Adrenal gland (tissue), 9 donors: ENCODE measurements at regions not wholly inside any gene's neighbourhood (a gene's known extent, or its start where the extent isn't known, plus 50 kb on each side); places are given as distances from the start of the nearest gene placed in this dataset.

ENCODE experiments used
- DNase-seq, 7 donors: peaks; one replicate each; pipeline ENCODE4 v3.0.0-alpha.2; 2019 to 2020
- H3K27ac ChIP-seq, 5 donors: fragments of 200-600 bp; sonication (generic) in 4 of 5; 1 replicate in 3 of 5; 2 replicates in 2 of 5; pipeline versions ENCODE4 v1.5.1 to v1.8.0; 2016 to 2020; ENCODE audit warnings: mild to moderate bottlenecking in 1 of 5
- H3K27me3 ChIP-seq: fragments of 200-600 bp; 2 replicates; pipeline ENCODE4 v1.8.0; 2021
- H3K36me3 ChIP-seq, 2 donors: fragments of 200-600 bp; replicated peaks in 1 of 2; 1 replicate in 1 of 2; 2 replicates in 1 of 2; pipeline versions ENCODE4 v1.5.1 to v1.8.0; 2018 to 2022
- H3K4me1 ChIP-seq, 2 donors: fragments of 200-600 bp; replicated peaks in 1 of 2; 1 replicate in 1 of 2; 2 replicates in 1 of 2; pipeline versions ENCODE4 v1.5.1 to v1.8.0; 2018 to 2021
- H3K4me3 ChIP-seq, 4 donors: fragments of 200-600 bp; sonication (generic) in 3 of 4; one replicate each; pipeline ENCODE4 v1.5.1; 2016 to 2018
- H3K9me3 ChIP-seq, 3 donors: fragments of 200-600 bp; sonication (generic) in 1 of 3; replicated peaks in 1 of 3; 1 replicate in 2 of 3; 2 replicates in 1 of 3; pipeline versions ENCODE4 v1.5.1 to v1.8.0; 2016 to 2021
- CTCF ChIP-seq, 6 experiments: fragments of 450-650 bp in 4 of 6; fragments of 200-600 bp in 2 of 6; sonication (generic) in 1 of 6; IDR thresholded peaks; 1 replicate in 5 of 6; 2 replicates in 1 of 6; pipeline versions ENCODE4 v1.5.1 to v1.8.0; 2016 to 2021; ENCODE audit warnings: antibody characterized with exemption in 6 of 6, mild to moderate bottlenecking in 2 of 6, moderate library complexity in 1 of 6
- POLR2A ChIP-seq, 2 donors: fragments of 450-650 bp; IDR thresholded peaks; one replicate each; pipeline ENCODE4 v1.6.1; 2017; ENCODE audit warnings: antibody characterized with exemption in 2 of 2, mild to moderate bottlenecking in 2 of 2, moderate library complexity in 1 of 2
- WGBS, 4 donors: extraction: QIAGEN DNeasy Blood & Tissue Kit in 2 of 4; methylation state at CpG; one replicate each; pipeline versions ENCODE4 v1.1.5 to v1.1.7; 2013 to 2017; 5-methylcytosine and 5-hydroxymethylcytosine counted together
- intact Hi-C, 2 donors: fragments of 100-400 bp; cut with DNase I; formaldehyde crosslinking; loops; one replicate each; pipeline versions ENCODE4 v1.14.1 to v1.15.0; 2022 to 2023
- donor health status: healthy with polysubstance abuse.
- donor health status: Bipolar disorder and iron deficiency.
- donor health status: DM: yes; HTN: yes; CAD: no.
- donor health status: DM: no; HTN: no; CAD: no.
- donor health status: DM: no; HTN: no; CAD: no.

- Histone ChIP-seq H3K4me3 (no peak overlapping the region), H3K9me3 (no peaks in the 10 kb centered on the region), H3K27me3 (peaks cover under 1% of the 10 kb centered on the region), H3K27ac (no peak overlapping the region), H3K4me1 (no peaks in the 10 kb centered on the region), H3K36me3 (no peaks in the 10 kb centered on the region)
- TF ChIP-seq POLR2A (IDR thresholded peaks at IDR 0.05) (no peak), CTCF (IDR thresholded peaks at IDR 0.05) (no peak)
- DNase-seq: no peak
- intact Hi-C loops: no loop called here
- WGBS, 4 donors: 70 to 87% (median 79%) methylated on average over 4 of the region's 4 CpGs
These were observed 69.8 kb upstream of the FOXP4 start for GRCh38 chr6:41476401-41476800.

GRCh38 chr6:41477572-41477971 lies 68.6 kb upstream of the FOXP4 start:
- no peaks in the 10 kb centered on the region for H3K27me3 ChIP-seq
- 70 to 89% (median 73%) methylated on average over 2 to 3 of the region's 3 CpGs for WGBS, 4 donors
- intact Hi-C loops: no loop called here
- no peak for DNase-seq
- TF ChIP-seq CTCF (IDR thresholded peaks at IDR 0.05) (no peak), POLR2A (IDR thresholded peaks at IDR 0.05) (no peak)
- no peaks in the 10 kb centered on the region for H3K4me1 ChIP-seq
- no peaks in the 10 kb centered on the region for H3K36me3 ChIP-seq
- no peak overlapping the region for H3K27ac ChIP-seq
- no peak overlapping the region for H3K4me3 ChIP-seq
- no peaks in the 10 kb centered on the region for H3K9me3 ChIP-seq

GRCh38 chr6:41483943-41484342 lies 62.2 kb upstream of the FOXP4 start:
- Histone ChIP-seq H3K4me1 (no peaks in the 10 kb centered on the region), H3K4me3 (no peak overlapping the region), H3K36me3 (no peaks in the 10 kb centered on the region), H3K9me3 (no peaks in the 10 kb centered on the region), H3K27me3 (no peaks in the 10 kb centered on the region), H3K27ac (no peak overlapping the region)
- 51 to 76% (median 69%) methylated on average over 1 of the region's 1 CpG for WGBS, 4 donors
- TF ChIP-seq POLR2A (IDR thresholded peaks at IDR 0.05): no peak
- no peak for TF ChIP-seq CTCF (IDR thresholded peaks at IDR 0.05)
- intact Hi-C loops: no loop called here
- DNase-seq: no peak

GRCh38 chr6:41487860-41488432 lies 58.2 kb upstream of the FOXP4 start:
- WGBS, 4 donors: 74 to 84% (median 82%) methylated on average over 5 to 9 of the region's 9 CpGs
- Histone ChIP-seq H3K9me3 (no peaks in the 10 kb centered on the region), H3K27me3 (no peaks in the 10 kb centered on the region), H3K27ac (no peak overlapping the region), H3K4me1 (no peaks in the 10 kb centered on the region), H3K36me3 (no peaks in the 10 kb centered on the region), H3K4me3 (no peak overlapping the region)
- no peak for TF ChIP-seq CTCF (IDR thresholded peaks at IDR 0.05)
- no peak for TF ChIP-seq POLR2A (IDR thresholded peaks at IDR 0.05)
- intact Hi-C loops: no loop called here
- no peak for DNase-seq
